ENCODE measurements at regions not wholly inside any gene's neighbourhood (a gene's known extent, or its start where the extent isn't known, plus 50 kb on each side); places are given as distances from the start of the nearest gene placed in this dataset.
"Not testable (repeated sequence)": the region's sequence is repeated elsewhere in the genome, so short reads cannot be mapped to it uniquely, and the experiment has no call there.

GRCh38 chr1:201734221-201734620, 94.7 kb upstream of the IPO9 start:
- TF ChIP-seq CTCF, POLR2A (IDR thresholded peaks at IDR 0.05): not testable (repeated sequence)
